ENCODE measurements at regions not wholly inside any gene's neighbourhood (a gene's known extent, or its start where the extent isn't known, plus 50 kb on each side); places are given as distances from the start of the nearest gene placed in this dataset.

DNA sequence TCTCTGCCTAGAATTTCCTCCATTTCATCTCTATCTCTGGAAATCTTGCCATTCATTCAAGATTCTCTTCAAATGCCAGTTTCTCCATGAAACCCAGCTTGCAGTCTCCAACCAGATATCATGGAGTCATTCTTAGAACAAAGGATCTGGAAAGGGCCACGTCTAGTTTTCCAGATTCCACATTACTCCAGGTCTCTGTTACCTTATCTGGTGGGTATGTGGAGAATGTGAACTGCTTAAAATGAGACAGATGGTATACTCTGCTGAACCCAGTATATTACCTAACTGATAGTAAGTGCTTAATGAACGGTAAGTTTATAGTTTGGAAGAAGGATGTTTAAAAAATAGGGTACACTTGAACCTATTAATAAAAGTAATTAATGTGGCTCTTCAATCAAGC is 52.3 kb upstream of the ZSWIM6 start:
- H3K36me3 ChIP-seq (replicated peaks; ENCODE audit: low read depth, low read length), result no peaks in the 10 kb centered on the region
- no peak overlapping the region for H2AFZ ChIP-seq (ENCODE audit: low read depth, low read length)
- H3K9me3 ChIP-seq (ENCODE audit: insufficient read depth, low read length), result no peaks in the 10 kb centered on the region
- no peaks in the 10 kb centered on the region for H4K20me1 ChIP-seq (ENCODE audit: insufficient read depth, low read length)
- H3K4me3 ChIP-seq (ENCODE audit: low read length), result no peak overlapping the region
- H3K4me2 ChIP-seq (ENCODE audit: low read length), result no peak overlapping the region
- no peak overlapping the region for H3K27ac ChIP-seq (ENCODE audit: low read length)
- H3K79me2 ChIP-seq (ENCODE audit: low read length), result no peaks in the 10 kb centered on the region
- TF ChIP-seq EZH2phosphoT487 (IDR thresholded peaks at IDR 0.05; ENCODE audit: low read depth), result no peak
- TF ChIP-seq, protein P1, sequence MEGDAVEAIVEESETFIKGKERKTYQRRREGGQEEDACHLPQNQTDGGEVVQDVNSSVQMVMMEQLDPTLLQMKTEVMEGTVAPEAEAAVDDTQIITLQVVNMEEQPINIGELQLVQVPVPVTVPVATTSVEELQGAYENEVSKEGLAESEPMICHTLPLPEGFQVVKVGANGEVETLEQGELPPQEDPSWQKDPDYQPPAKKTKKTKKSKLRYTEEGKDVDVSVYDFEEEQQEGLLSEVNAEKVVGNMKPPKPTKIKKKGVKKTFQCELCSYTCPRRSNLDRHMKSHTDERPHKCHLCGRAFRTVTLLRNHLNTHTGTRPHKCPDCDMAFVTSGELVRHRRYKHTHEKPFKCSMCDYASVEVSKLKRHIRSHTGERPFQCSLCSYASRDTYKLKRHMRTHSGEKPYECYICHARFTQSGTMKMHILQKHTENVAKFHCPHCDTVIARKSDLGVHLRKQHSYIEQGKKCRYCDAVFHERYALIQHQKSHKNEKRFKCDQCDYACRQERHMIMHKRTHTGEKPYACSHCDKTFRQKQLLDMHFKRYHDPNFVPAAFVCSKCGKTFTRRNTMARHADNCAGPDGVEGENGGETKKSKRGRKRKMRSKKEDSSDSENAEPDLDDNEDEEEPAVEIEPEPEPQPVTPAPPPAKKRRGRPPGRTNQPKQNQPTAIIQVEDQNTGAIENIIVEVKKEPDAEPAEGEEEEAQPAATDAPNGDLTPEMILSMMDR (IDR thresholded peaks at IDR 0.05; ENCODE audit: low read depth, low read length), result no peak
- H3K9ac ChIP-seq (ENCODE audit: low read length), result no peak overlapping the region
- peaks cover 44% of the 10 kb centered on the region for H3K4me1 ChIP-seq (ENCODE audit: low read length)
- no peaks in the 10 kb centered on the region for H3K27me3 ChIP-seq (ENCODE audit: low read depth, low read length)

DNA sequence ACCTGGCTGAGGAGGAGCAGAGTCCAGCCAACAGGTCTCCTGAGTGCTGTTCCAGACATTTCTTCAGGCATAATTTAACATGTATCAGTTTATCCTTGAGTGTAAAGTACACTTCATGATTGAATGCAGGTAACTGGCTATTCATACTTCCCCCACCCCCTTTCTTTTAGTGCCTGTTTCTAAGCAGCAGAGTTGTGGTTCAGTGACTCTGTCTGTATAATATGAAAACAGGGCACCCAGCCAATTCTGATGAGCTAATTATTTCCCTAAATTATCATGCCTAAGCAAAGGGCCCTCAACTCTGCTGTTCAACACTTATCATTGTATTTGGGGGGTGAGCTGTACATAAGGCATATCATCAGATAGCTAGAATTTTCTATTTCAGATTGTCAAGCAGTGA is 51.9 kb upstream of the ZSWIM6 start:
- no peak overlapping the region for H3K27ac ChIP-seq (ENCODE audit: low read length)
- peaks cover 41% of the 10 kb centered on the region for H3K4me1 ChIP-seq (ENCODE audit: low read length)
- no peaks in the 10 kb centered on the region for H3K79me2 ChIP-seq (ENCODE audit: low read length)
- H3K36me3 ChIP-seq (replicated peaks; ENCODE audit: low read depth, low read length), result no peaks in the 10 kb centered on the region
- H3K4me3 ChIP-seq (ENCODE audit: low read length), result no peak overlapping the region
- peak overlapping the region; percentile 44; the same call in 1 of the 2 replicates for H3K4me2 ChIP-seq (ENCODE audit: low read length)
- H4K20me1 ChIP-seq (ENCODE audit: insufficient read depth, low read length), result no peaks in the 10 kb centered on the region
- H2AFZ ChIP-seq (ENCODE audit: low read depth, low read length), result no peak overlapping the region
- no peaks in the 10 kb centered on the region for H3K27me3 ChIP-seq (ENCODE audit: low read depth, low read length)
- no peaks in the 10 kb centered on the region for H3K9me3 ChIP-seq (ENCODE audit: insufficient read depth, low read length)
- no peak overlapping the region for H3K9ac ChIP-seq (ENCODE audit: low read length)
- TF ChIP-seq, protein P1 (IDR thresholded peaks at IDR 0.05; ENCODE audit: low read depth, low read length), result no peak
- no peak for TF ChIP-seq EZH2phosphoT487 (IDR thresholded peaks at IDR 0.05; ENCODE audit: low read depth)

DNA sequence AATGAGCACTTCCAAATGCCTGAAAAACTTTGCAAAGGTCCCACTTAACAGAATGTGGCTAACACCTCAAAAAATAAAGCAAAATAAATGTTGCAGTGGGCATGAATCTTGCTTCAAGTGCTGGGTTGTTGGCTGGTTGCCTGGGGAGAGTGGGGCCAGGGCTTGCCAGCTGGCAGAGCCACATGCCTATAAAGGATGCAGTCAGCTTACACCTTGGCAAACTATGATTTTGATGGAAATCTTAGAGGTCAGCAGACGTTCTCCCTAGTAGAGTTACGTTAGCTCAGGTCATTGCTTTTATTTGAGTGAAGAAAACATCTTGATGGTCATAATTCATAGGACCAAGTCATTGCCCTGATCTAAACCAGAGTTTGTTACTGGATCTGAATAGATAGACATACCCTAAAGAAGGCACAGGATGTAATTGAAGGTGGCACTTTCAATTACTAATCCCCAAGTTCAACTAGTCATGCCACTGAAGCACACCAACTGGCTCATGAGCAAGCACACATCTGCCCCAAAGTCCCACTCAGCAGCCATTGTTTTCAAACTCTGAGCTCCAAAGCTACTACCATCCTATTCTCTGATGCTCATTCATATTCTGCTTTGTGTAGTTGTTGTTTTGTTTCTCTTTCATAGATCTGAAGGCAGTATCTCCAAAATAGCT is 51.2 kb upstream of the ZSWIM6 start:
- H4K20me1 ChIP-seq (ENCODE audit: insufficient read depth, low read length), result no peaks in the 10 kb centered on the region
- H3K36me3 ChIP-seq (replicated peaks; ENCODE audit: low read depth, low read length), result no peaks in the 10 kb centered on the region
- H3K4me2 ChIP-seq (ENCODE audit: low read length), result peak overlapping the region; percentile 44
- no peak for TF ChIP-seq EZH2phosphoT487 (IDR thresholded peaks at IDR 0.05; ENCODE audit: low read depth)
- TF ChIP-seq, protein P1 (IDR thresholded peaks at IDR 0.05; ENCODE audit: low read depth, low read length), result no peak
- no peak overlapping the region for H3K9ac ChIP-seq (ENCODE audit: low read length)
- H3K4me3 ChIP-seq (ENCODE audit: low read length), result no peak overlapping the region
- H3K27ac ChIP-seq (ENCODE audit: low read length), result no peak overlapping the region
- H3K4me1 ChIP-seq (ENCODE audit: low read length), result peaks cover 34% of the 10 kb centered on the region
- no peaks in the 10 kb centered on the region for H3K79me2 ChIP-seq (ENCODE audit: low read length)
- no peaks in the 10 kb centered on the region for H3K27me3 ChIP-seq (ENCODE audit: low read depth, low read length)
- H3K9me3 ChIP-seq (ENCODE audit: insufficient read depth, low read length), result no peaks in the 10 kb centered on the region
- peak overlapping the region; percentile 41; the same call in 1 of the 2 replicates for H2AFZ ChIP-seq (ENCODE audit: low read depth, low read length)

DNA sequence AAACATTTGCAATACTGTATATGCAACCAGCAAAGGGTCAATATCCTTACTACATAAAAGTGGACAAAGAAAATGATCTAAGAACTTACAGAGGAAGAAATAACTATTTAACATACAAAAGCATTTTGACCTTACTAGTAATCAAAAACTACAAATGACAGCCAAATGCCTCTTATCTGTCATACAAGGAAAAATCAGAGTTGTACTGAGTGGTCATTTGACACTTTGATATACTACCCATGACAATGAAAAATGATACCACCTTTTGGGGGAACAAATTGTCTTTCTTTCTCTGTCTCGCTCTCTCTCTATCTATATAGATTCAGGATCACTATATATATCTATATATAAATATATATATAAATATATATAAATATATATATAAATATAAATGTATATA is 50.4 kb upstream of the ZSWIM6 start:
- Histone ChIP-seq H2AFZ (ENCODE audit: low read depth, low read length) (no peak overlapping the region), H3K4me3 (ENCODE audit: low read length) (no peak overlapping the region), H3K9ac (ENCODE audit: low read length) (no peak overlapping the region), H3K36me3 (replicated peaks; ENCODE audit: low read depth, low read length) (no peaks in the 10 kb centered on the region), H3K9me3 (ENCODE audit: insufficient read depth, low read length) (no peaks in the 10 kb centered on the region), H3K79me2 (ENCODE audit: low read length) (no peaks in the 10 kb centered on the region), H3K4me1 (ENCODE audit: low read length) (peaks cover 31% of the 10 kb centered on the region), H3K27ac (ENCODE audit: low read length) (no peak overlapping the region), H3K4me2 (ENCODE audit: low read length) (no peak overlapping the region), H3K27me3 (ENCODE audit: low read depth, low read length) (no peaks in the 10 kb centered on the region), H4K20me1 (ENCODE audit: insufficient read depth, low read length) (no peaks in the 10 kb centered on the region)
- TF ChIP-seq, protein P1 (IDR thresholded peaks at IDR 0.05; ENCODE audit: low read depth, low read length), result no peak
- no peak for TF ChIP-seq EZH2phosphoT487 (IDR thresholded peaks at IDR 0.05; ENCODE audit: low read depth)
